SK-N-SH treated with all-trans-retinoic acid at 6 μM for 48 hours (cell line): ENCODE measurements at regions not wholly inside any gene's neighbourhood (a gene's known extent, or its start where the extent isn't known, plus 50 kb on each side); places are given as distances from the start of the nearest gene placed in this dataset.

Experiments
- ATAC-seq: fragments of 200-7000 bp; cut with Tn5 transposase; 3 replicates; pipeline ENCODE4 v1.9.1; 2020; ENCODE audit warnings: mild to moderate bottlenecking, moderate library complexity
- ARNTL ChIP-seq: fragments of 450-650 bp; formaldehyde crosslinking; IDR thresholded peaks from 2 replicates; pipeline ENCODE4 v1.5.0; 2020; ENCODE audit warnings: low read depth, mild to moderate bottlenecking, moderate library complexity, borderline replicate concordance
- BACH2 ChIP-seq: fragments of 250-450 bp; sonication (Bioruptor Pico); IDR thresholded peaks from 2 replicates; pipeline ENCODE4 v1.9.0; 2021; ENCODE audit warnings: mild to moderate bottlenecking, borderline replicate concordance
- CSDC2 ChIP-seq: fragments of 250-450 bp; sonication (Bioruptor Pico); IDR thresholded peaks from 2 replicates; pipeline ENCODE4 v1.5.0; 2020; ENCODE audit warnings: mild to moderate bottlenecking, moderate library complexity
- ESRRG ChIP-seq: fragments of 250-450 bp; sonication (Bioruptor Pico); IDR thresholded peaks from 2 replicates; pipeline ENCODE4 v1.6.1; 2021; ENCODE audit warnings: mild to moderate bottlenecking
- GLIS3 ChIP-seq: fragments of 250-450 bp; sonication (Bioruptor Pico); IDR thresholded peaks from 2 replicates; pipeline ENCODE4 v1.5.0; 2020; ENCODE audit warnings: mild to moderate bottlenecking, moderate library complexity
- OSR1 ChIP-seq: fragments of 250-450 bp; sonication (Bioruptor Pico); IDR thresholded peaks from 2 replicates; pipeline ENCODE4 v1.8.0; 2022; ENCODE audit warnings: moderate library complexity, mild to moderate bottlenecking, inconsistent platforms
- PPARA ChIP-seq: fragments of 250-450 bp; sonication (Bioruptor Pico); IDR thresholded peaks from 2 replicates; pipeline ENCODE4 v1.5.0; 2020; ENCODE audit warnings: mild to moderate bottlenecking, borderline replicate concordance
- RARB ChIP-seq: fragments of 250-450 bp; sonication (Bioruptor Pico); IDR thresholded peaks from 2 replicates; pipeline ENCODE4 v1.8.0; 2021; ENCODE audit warnings: mild to moderate bottlenecking, moderate library complexity
- SNAI2 ChIP-seq: fragments of 250-450 bp; sonication (Bioruptor Pico); IDR thresholded peaks from 2 replicates; pipeline ENCODE4 v1.5.0; 2020; ENCODE audit warnings: mild to moderate bottlenecking, moderate library complexity
- TOX ChIP-seq: fragments of 250-450 bp; sonication (Bioruptor Pico); IDR thresholded peaks from 2 replicates; pipeline ENCODE4 v1.8.0; 2021; ENCODE audit warnings: mild to moderate bottlenecking, moderate library complexity, borderline replicate concordance
- ZC3H10 ChIP-seq: fragments of 250-450 bp; sonication (Bioruptor Pico); IDR thresholded peaks from 2 replicates; pipeline ENCODE4 v1.5.1; 2021; ENCODE audit warnings: mild to moderate bottlenecking, moderate library complexity
- ZFP3 ChIP-seq: fragments of 250-450 bp; sonication (Bioruptor Pico); IDR thresholded peaks from 2 replicates; pipeline ENCODE4 v1.5.0; 2020; ENCODE audit warnings: mild to moderate bottlenecking, moderate library complexity
- ZFP30 ChIP-seq: fragments of 450-650 bp; formaldehyde crosslinking; IDR thresholded peaks from 2 replicates; pipeline ENCODE4 v1.5.0; 2022; ENCODE audit warnings: mild to moderate bottlenecking, moderate library complexity
- ZNF565 ChIP-seq: fragments of 450-650 bp; formaldehyde crosslinking; conservative IDR thresholded peaks from 2 replicates; pipeline ENCODE4 v1.5.0; 2020; ENCODE audit warnings: low read depth, mild to moderate bottlenecking, moderate library complexity
- ZNF70 ChIP-seq: fragments of 450-650 bp; formaldehyde crosslinking; IDR thresholded peaks from 2 replicates; pipeline ENCODE4 v1.5.0; 2020; ENCODE audit warnings: mild to moderate bottlenecking, moderate library complexity
- ZNF8 ChIP-seq: fragments of 450-650 bp; formaldehyde crosslinking; IDR thresholded peaks from 2 replicates; pipeline ENCODE4 v1.5.0; 2020; ENCODE audit warnings: mild to moderate bottlenecking, moderate library complexity
- TF ChIP-seq, protein P1 (sequence below): fragments of 250-450 bp; sonication (Bioruptor Pico); IDR thresholded peaks from 2 replicates; pipeline ENCODE4 v1.5.0; 2020; ENCODE audit warnings: mild to moderate bottlenecking, moderate library complexity
- TF ChIP-seq, protein P2 (sequence below): fragments of 250-450 bp; sonication (Bioruptor Pico); IDR thresholded peaks from 2 replicates; pipeline ENCODE4 v1.8.0; 2021; ENCODE audit warnings: low read depth, mild to moderate bottlenecking, moderate library complexity, borderline replicate concordance
- TF ChIP-seq, protein P3 (sequence below): fragments of 250-450 bp; sonication (Bioruptor Pico); IDR thresholded peaks from 2 replicates; pipeline ENCODE4 v1.5.1; 2021; ENCODE audit warnings: mild to moderate bottlenecking, moderate library complexity
- TF ChIP-seq, protein P4 (sequence below): fragments of 250-450 bp; sonication (Bioruptor Pico); IDR thresholded peaks from 2 replicates; pipeline ENCODE4 v1.5.1; 2020; ENCODE audit warnings: low read depth, mild to moderate bottlenecking, moderate library complexity
- TF ChIP-seq, protein P5 (sequence below): fragments of 250-450 bp; sonication (Bioruptor Pico); IDR thresholded peaks from 2 replicates; pipeline ENCODE4 v1.8.0; 2020; ENCODE audit warnings: mild to moderate bottlenecking, moderate library complexity, borderline replicate concordance

DNA sequence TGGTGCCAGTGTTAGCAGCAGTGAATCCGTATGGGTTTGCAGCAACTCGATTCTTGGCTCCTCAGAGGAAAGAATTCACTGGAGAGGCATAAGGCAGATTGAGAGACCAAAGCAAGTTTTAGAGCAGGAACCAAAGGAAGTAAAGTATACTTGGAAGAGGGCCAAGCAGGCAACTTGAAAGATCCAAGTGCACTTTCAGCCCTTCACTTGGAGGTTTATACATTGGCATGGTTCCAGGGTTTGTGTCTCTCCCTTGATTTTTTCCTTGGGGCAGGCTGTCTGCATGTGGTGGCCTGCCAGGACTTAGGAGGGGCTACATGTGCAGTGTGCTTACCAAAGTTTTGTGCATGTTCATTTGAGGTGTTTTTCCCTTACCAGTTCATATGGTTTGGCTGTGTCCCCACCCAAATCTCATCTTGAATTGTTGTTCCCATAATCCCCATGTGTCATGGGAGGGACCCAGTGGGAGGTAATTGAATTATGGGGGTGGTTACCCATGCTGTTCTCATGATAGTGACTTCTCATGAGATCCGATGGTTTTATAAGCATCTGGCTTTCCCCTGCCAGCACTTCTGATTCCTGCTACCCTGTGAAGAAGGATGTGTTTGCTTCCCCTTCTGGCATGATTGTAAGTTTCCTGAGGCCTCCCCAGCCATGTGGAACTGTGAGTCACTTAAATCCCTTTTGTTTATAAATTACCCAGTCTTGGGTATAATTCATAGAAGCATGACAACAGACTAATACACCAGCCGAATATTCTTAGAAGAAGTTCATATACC lies 86.2 kb upstream of the TSPAN5 start (continued):
- no peak for TF ChIP-seq SNAI2 (CRISPR knock-in tag)
- TF ChIP-seq, all 23 proteins: peak for 0

DNA sequence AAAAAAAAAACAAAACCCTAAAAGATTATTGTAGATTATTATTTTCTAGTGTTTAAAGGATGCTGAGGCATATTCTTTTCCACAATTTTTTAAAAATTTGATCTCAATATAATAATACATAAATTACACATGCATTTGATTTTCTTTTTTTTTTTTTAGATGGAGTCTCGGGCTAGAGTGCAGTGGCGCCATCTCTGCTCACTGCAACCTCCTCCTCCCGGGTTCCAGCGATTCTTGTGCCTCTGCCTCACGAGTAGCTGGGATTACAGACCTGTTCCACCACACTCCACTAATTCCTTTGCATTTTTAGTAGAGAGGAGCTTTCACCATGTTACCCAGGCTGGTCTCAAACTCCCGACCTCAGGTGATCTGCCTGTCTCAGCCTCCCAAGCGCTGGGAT lies 83.5 kb upstream of the TSPAN5 start:
- ATAC-seq, result no peak
- no peak for TF ChIP-seq ZFP30 (CRISPR knock-in tag)
- TF ChIP-seq ZNF565 (CRISPR knock-in tag), result no peak
- TF ChIP-seq, protein P1, sequence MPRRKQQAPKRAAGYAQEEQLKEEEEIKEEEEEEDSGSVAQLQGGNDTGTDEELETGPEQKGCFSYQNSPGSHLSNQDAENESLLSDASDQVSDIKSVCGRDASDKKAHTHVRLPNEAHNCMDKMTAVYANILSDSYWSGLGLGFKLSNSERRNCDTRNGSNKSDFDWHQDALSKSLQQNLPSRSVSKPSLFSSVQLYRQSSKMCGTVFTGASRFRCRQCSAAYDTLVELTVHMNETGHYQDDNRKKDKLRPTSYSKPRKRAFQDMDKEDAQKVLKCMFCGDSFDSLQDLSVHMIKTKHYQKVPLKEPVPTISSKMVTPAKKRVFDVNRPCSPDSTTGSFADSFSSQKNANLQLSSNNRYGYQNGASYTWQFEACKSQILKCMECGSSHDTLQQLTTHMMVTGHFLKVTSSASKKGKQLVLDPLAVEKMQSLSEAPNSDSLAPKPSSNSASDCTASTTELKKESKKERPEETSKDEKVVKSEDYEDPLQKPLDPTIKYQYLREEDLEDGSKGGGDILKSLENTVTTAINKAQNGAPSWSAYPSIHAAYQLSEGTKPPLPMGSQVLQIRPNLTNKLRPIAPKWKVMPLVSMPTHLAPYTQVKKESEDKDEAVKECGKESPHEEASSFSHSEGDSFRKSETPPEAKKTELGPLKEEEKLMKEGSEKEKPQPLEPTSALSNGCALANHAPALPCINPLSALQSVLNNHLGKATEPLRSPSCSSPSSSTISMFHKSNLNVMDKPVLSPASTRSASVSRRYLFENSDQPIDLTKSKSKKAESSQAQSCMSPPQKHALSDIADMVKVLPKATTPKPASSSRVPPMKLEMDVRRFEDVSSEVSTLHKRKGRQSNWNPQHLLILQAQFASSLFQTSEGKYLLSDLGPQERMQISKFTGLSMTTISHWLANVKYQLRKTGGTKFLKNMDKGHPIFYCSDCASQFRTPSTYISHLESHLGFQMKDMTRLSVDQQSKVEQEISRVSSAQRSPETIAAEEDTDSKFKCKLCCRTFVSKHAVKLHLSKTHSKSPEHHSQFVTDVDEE (CRISPR knock-in tag), result no peak
- no peak for TF ChIP-seq GLIS3 (CRISPR knock-in tag)
- no peak for TF ChIP-seq ESRRG (CRISPR knock-in tag)
- TF ChIP-seq, protein P2, sequence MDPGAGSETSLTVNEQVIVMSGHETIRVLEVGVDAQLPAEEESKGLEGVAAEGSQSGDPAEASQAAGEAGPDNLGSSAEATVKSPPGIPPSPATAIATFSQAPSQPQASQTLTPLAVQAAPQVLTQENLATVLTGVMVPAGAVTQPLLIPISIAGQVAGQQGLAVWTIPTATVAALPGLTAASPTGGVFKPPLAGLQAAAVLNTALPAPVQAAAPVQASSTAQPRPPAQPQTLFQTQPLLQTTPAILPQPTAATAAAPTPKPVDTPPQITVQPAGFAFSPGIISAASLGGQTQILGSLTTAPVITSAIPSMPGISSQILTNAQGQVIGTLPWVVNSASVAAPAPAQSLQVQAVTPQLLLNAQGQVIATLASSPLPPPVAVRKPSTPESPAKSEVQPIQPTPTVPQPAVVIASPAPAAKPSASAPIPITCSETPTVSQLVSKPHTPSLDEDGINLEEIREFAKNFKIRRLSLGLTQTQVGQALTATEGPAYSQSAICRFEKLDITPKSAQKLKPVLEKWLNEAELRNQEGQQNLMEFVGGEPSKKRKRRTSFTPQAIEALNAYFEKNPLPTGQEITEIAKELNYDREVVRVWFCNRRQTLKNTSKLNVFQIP (CRISPR knock-in tag), result no peak
- TF ChIP-seq CSDC2, result no peak
- TF ChIP-seq ZNF8, result no peak
- TF ChIP-seq OSR1, result no peak
- TF ChIP-seq, protein P3, sequence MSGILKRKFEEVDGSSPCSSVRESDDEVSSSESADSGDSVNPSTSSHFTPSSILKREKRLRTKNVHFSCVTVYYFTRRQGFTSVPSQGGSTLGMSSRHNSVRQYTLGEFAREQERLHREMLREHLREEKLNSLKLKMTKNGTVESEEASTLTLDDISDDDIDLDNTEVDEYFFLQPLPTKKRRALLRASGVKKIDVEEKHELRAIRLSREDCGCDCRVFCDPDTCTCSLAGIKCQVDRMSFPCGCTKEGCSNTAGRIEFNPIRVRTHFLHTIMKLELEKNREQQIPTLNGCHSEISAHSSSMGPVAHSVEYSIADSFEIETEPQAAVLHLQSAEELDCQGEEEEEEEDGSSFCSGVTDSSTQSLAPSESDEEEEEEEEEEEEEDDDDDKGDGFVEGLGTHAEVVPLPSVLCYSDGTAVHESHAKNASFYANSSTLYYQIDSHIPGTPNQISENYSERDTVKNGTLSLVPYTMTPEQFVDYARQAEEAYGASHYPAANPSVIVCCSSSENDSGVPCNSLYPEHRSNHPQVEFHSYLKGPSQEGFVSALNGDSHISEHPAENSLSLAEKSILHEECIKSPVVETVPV (CRISPR knock-in tag), result no peak
- no peak for TF ChIP-seq ZC3H10 (CRISPR knock-in tag)
- TF ChIP-seq RARB (CRISPR knock-in tag), result no peak
- no peak for TF ChIP-seq ZFP3 (CRISPR knock-in tag)
- no peak for TF ChIP-seq PPARA (CRISPR knock-in tag)
- no peak for TF ChIP-seq ZNF70 (CRISPR knock-in tag)
- TF ChIP-seq, protein P4, sequence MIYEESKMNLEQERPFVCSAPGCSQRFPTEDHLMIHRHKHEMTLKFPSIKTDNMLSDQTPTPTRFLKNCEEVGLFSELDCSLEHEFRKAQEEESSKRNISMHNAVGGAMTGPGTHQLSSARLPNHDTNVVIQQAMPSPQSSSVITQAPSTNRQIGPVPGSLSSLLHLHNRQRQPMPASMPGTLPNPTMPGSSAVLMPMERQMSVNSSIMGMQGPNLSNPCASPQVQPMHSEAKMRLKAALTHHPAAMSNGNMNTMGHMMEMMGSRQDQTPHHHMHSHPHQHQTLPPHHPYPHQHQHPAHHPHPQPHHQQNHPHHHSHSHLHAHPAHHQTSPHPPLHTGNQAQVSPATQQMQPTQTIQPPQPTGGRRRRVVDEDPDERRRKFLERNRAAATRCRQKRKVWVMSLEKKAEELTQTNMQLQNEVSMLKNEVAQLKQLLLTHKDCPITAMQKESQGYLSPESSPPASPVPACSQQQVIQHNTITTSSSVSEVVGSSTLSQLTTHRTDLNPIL, result no peak
- TF ChIP-seq, protein P5, sequence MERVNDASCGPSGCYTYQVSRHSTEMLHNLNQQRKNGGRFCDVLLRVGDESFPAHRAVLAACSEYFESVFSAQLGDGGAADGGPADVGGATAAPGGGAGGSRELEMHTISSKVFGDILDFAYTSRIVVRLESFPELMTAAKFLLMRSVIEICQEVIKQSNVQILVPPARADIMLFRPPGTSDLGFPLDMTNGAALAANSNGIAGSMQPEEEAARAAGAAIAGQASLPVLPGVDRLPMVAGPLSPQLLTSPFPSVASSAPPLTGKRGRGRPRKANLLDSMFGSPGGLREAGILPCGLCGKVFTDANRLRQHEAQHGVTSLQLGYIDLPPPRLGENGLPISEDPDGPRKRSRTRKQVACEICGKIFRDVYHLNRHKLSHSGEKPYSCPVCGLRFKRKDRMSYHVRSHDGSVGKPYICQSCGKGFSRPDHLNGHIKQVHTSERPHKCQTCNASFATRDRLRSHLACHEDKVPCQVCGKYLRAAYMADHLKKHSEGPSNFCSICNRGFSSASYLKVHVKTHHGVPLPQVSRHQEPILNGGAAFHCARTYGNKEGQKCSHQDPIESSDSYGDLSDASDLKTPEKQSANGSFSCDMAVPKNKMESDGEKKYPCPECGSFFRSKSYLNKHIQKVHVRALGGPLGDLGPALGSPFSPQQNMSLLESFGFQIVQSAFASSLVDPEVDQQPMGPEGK (CRISPR knock-in tag), result no peak
- no peak for TF ChIP-seq BACH2
- TF ChIP-seq, all 23 proteins: peak for 0

DNA sequence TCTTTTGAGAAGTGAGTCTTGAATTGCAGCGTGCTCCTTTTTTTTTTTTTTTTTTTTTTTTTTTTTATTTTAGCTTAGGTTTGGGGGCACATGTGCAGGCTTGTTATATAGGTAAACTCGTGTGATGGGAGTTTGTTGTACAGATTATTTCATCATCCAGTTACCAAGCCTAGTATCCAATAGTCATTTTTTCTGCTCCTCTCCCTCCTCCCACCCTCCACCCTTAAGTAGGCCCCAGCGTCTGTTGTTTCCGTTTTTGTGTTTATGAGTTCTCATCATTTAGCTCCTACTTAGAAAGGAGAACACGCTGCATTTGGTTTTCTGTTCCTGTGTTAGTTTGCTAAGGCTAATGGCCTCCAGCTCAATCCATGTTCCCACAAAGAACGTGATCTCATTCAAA lies 81.3 kb upstream of the TSPAN5 start:
- ATAC-seq, result no peak
- TF ChIP-seq, protein P5 (CRISPR knock-in tag), result no peak
- TF ChIP-seq ZFP30 (CRISPR knock-in tag), result no peak
- no peak for TF ChIP-seq RARB (CRISPR knock-in tag)
- TF ChIP-seq, protein P4, result no peak
- TF ChIP-seq ZNF8, result no peak
- TF ChIP-seq ZNF565 (CRISPR knock-in tag), result no peak
- TF ChIP-seq SNAI2 (CRISPR knock-in tag), result no peak
- TF ChIP-seq ZNF70 (CRISPR knock-in tag), result no peak
- no peak for TF ChIP-seq TOX
- TF ChIP-seq ZC3H10 (CRISPR knock-in tag), result no peak
- no peak for TF ChIP-seq BACH2
- TF ChIP-seq, protein P3 (CRISPR knock-in tag), result no peak
- TF ChIP-seq ARNTL (CRISPR knock-in tag), result no peak
- TF ChIP-seq GLIS3 (CRISPR knock-in tag), result no peak
- TF ChIP-seq ESRRG (CRISPR knock-in tag), result no peak
